ENCODE measurements at regions not wholly inside any gene's neighbourhood (a gene's known extent, or its start where the extent isn't known, plus 50 kb on each side); places are given as distances from the start of the nearest gene placed in this dataset.

GRCh38 chr1:239593527-239593926 lies 207.2 kb downstream of the CHRM3 start:
- DNase-seq (ENCODE audit: low spot score), result no peak

- no peak for DNase-seq (ENCODE audit: low spot score)
These were observed 214.2 kb downstream of the CHRM3 start for GRCh38 chr1:239600588-239600987.

- no peak for DNase-seq (ENCODE audit: low spot score)
These were observed 214.7 kb downstream of the CHRM3 start for GRCh38 chr1:239601108-239601507.

GRCh38 chr1:239603530-239603929 lies 217.2 kb downstream of the CHRM3 start:
- DNase-seq (ENCODE audit: low spot score), result no peak

GRCh38 chr1:239606850-239607400 lies 220.6 kb downstream of the CHRM3 start:
- no peak for DNase-seq (ENCODE audit: low spot score)

- DNase-seq (ENCODE audit: low spot score), result no peak
These were observed 222.1 kb downstream of the CHRM3 start for GRCh38 chr1:239608469-239608868.

- no peak for DNase-seq (ENCODE audit: low spot score)
These were observed 226.0 kb downstream of the CHRM3 start for GRCh38 chr1:239612379-239612778.

GRCh38 chr1:239616673-239617072 lies 230.3 kb downstream of the CHRM3 start:
- DNase-seq (ENCODE audit: low spot score), result no peak

- no peak for DNase-seq (ENCODE audit: low spot score)
These were observed 230.9 kb downstream of the CHRM3 start for GRCh38 chr1:239617259-239617658.

GRCh38 chr1:239617731-239618130 lies 231.4 kb downstream of the CHRM3 start:
- no peak for DNase-seq (ENCODE audit: low spot score)

- DNase-seq (ENCODE audit: low spot score), result no peak
These were observed 232.8 kb downstream of the CHRM3 start for GRCh38 chr1:239619190-239619589.

- no peak for DNase-seq (ENCODE audit: low spot score)
These were observed 244.4 kb downstream of the CHRM3 start for GRCh38 chr1:239630767-239631166.

GRCh38 chr1:239633432-239633831 lies 247.1 kb downstream of the CHRM3 start:
- DNase-seq (ENCODE audit: low spot score), result no peak

- DNase-seq (ENCODE audit: low spot score), result no peak
These were observed 248.9 kb downstream of the CHRM3 start for GRCh38 chr1:239635276-239635675.

GRCh38 chr1:239636347-239636746 lies 250.0 kb downstream of the CHRM3 start:
- no peak for DNase-seq (ENCODE audit: low spot score)

- DNase-seq (ENCODE audit: low spot score), result no peak
These were observed 258.2 kb downstream of the CHRM3 start for GRCh38 chr1:239644604-239645003.

- DNase-seq (ENCODE audit: low spot score), result no peak
These were observed 260.7 kb downstream of the CHRM3 start for GRCh38 chr1:239647045-239647444.

GRCh38 chr1:239647964-239648632 lies 261.7 kb downstream of the CHRM3 start:
- no peak for DNase-seq (ENCODE audit: low spot score)

GRCh38 chr1:239655023-239655422 lies 268.7 kb downstream of the CHRM3 start:
- no peak for DNase-seq (ENCODE audit: low spot score)

- DNase-seq (ENCODE audit: low spot score), result no peak
These were observed 270.9 kb downstream of the CHRM3 start for GRCh38 chr1:239657291-239657690.

GRCh38 chr1:239662950-239663349 lies 276.6 kb downstream of the CHRM3 start:
- DNase-seq (ENCODE audit: low spot score), result no peak

GRCh38 chr1:239672256-239672655 lies 285.9 kb downstream of the CHRM3 start:
- peak; percentile 56 for DNase-seq (ENCODE audit: low spot score)

- DNase-seq (ENCODE audit: low spot score), result no peak
These were observed 289.4 kb downstream of the CHRM3 start for GRCh38 chr1:239675735-239676134.
